ENCODE measurements at regions not wholly inside any gene's neighbourhood (a gene's known extent, or its start where the extent isn't known, plus 50 kb on each side); places are given as distances from the start of the nearest gene placed in this dataset.

GRCh38 chr12:115756804-115757203 lies 520.7 kb downstream of the MED13L start:
- TF ChIP-seq CTCF (IDR thresholded peaks at IDR 0.05) (no peak), POLR2A (IDR thresholded peaks at IDR 0.05) (no peak), POLR2AphosphoS5 (IDR thresholded peaks at IDR 0.05) (no peak), EP300 (IDR thresholded peaks at IDR 0.05) (no peak)

Measured in upper lobe of left lung (tissue), 4 donors.